Nephron (organoid): ENCODE measurements at regions not wholly inside any gene's neighbourhood (a gene's known extent, or its start where the extent isn't known, plus 50 kb on each side); places are given as distances from the start of the nearest gene placed in this dataset.

Experiments
- H3K27ac Mint-ChIP-seq, 3 experiments: 2 replicates each; pipeline ENCODE4 v1.8.0; 2020; ENCODE audit warnings: mixed read lengths in 3 of 3, mild to moderate bottlenecking in 2 of 3, moderate library complexity in 1 of 3
- H3K27me3 Mint-ChIP-seq: 2 replicates; pipeline ENCODE4 v1.8.0; 2021; ENCODE audit warnings: low read depth, mild to moderate bottlenecking, moderate library complexity, mixed read lengths
- H3K36me3 Mint-ChIP-seq: 2 replicates; pipeline ENCODE4 v1.8.0; 2020; ENCODE audit warnings: low read depth, mixed read lengths
- H3K4me1 Mint-ChIP-seq: 2 replicates; pipeline ENCODE4 v1.8.0; 2020; ENCODE audit warnings: mixed read lengths
- H3K4me3 Mint-ChIP-seq, 3 experiments: 2 replicates each; pipeline ENCODE4 v1.8.0; 2020; ENCODE audit warnings: mild to moderate bottlenecking in 3 of 3, mixed read lengths in 3 of 3, moderate library complexity in 2 of 3
- H3K9me3 Mint-ChIP-seq: 2 replicates; pipeline ENCODE4 v1.8.0; 2020; ENCODE audit warnings: mixed read lengths
- CTCF ChIP-seq, 3 experiments: fragments of 200-600 bp; sonication (generic); IDR thresholded peaks; one replicate each; pipeline ENCODE4 v1.5.0; 2021; ENCODE audit warnings: antibody characterized with exemption in 3 of 3; ENCODE audit not compliant: unreplicated experiment in 3 of 3

GRCh38 chr13:64052521-64052920 lies 2636.9 kb upstream of the PCDH20 start:
- H3K27me3 Mint-ChIP-seq: no peaks in the 10 kb centered on the region
- no peak overlapping the region for H3K27ac Mint-ChIP-seq
- peaks cover 8% of the 10 kb centered on the region for H3K9me3 Mint-ChIP-seq
- H3K4me3 Mint-ChIP-seq: no peak overlapping the region
- no peak for TF ChIP-seq CTCF (IDR thresholded peaks at IDR 0.05; ENCODE audit: unreplicated experiment in 3 of 3)
- no peaks in the 10 kb centered on the region for H3K36me3 Mint-ChIP-seq
- H3K4me1 Mint-ChIP-seq: no peaks in the 10 kb centered on the region

- Mint-ChIP-seq H3K4me1 (no peaks in the 10 kb centered on the region), H3K9me3 (peaks cover 8% of the 10 kb centered on the region)
- TF ChIP-seq CTCF (IDR thresholded peaks at IDR 0.05; ENCODE audit: unreplicated experiment in 3 of 3): no peak
Measured at GRCh38 chr13:64051278-64051677, 2635.6 kb upstream of the PCDH20 start.

GRCh38 chr13:64041296-64041695 lies 2625.6 kb upstream of the PCDH20 start:
- Mint-ChIP-seq H3K36me3 (no peaks in the 10 kb centered on the region), H3K9me3 (no peaks in the 10 kb centered on the region), H3K27ac (no peak overlapping the region), H3K27me3 (no peaks in the 10 kb centered on the region), H3K4me3 (no peak overlapping the region), H3K4me1 (no peaks in the 10 kb centered on the region)
- TF ChIP-seq CTCF (IDR thresholded peaks at IDR 0.05; ENCODE audit: unreplicated experiment in 3 of 3): no peak

More at GRCh38 chr13:64051278-64051677, 2635.6 kb upstream of the PCDH20 start:
- no peak overlapping the region for H3K27ac Mint-ChIP-seq
- no peak overlapping the region for H3K4me3 Mint-ChIP-seq
- H3K27me3 Mint-ChIP-seq: no peaks in the 10 kb centered on the region
- H3K36me3 Mint-ChIP-seq: no peaks in the 10 kb centered on the region

- Mint-ChIP-seq H3K4me1 (no peaks in the 10 kb centered on the region), H3K9me3 (no peaks in the 10 kb centered on the region), H3K27ac (peak overlapping the region in 2 of 3 experiments; percentile 65 to 89), H3K36me3 (no peaks in the 10 kb centered on the region), H3K27me3 (no peaks in the 10 kb centered on the region), H3K4me3 (no peak overlapping the region)
- no peak for TF ChIP-seq CTCF (IDR thresholded peaks at IDR 0.05; ENCODE audit: unreplicated experiment in 3 of 3)
Measured at GRCh38 chr13:64033921-64034320, 2618.3 kb upstream of the PCDH20 start.

- TF ChIP-seq CTCF (IDR thresholded peaks at IDR 0.05; ENCODE audit: unreplicated experiment in 3 of 3): no peak
- no peak overlapping the region for H3K27ac Mint-ChIP-seq
- H3K4me3 Mint-ChIP-seq: no peak overlapping the region
- no peaks in the 10 kb centered on the region for H3K36me3 Mint-ChIP-seq
- H3K27me3 Mint-ChIP-seq: no peaks in the 10 kb centered on the region
- no peaks in the 10 kb centered on the region for H3K4me1 Mint-ChIP-seq
- no peaks in the 10 kb centered on the region for H3K9me3 Mint-ChIP-seq
Measured at GRCh38 chr13:64029343-64030093, 2613.9 kb upstream of the PCDH20 start.

- Mint-ChIP-seq H3K9me3 (no peaks in the 10 kb centered on the region), H3K36me3 (no peaks in the 10 kb centered on the region), H3K27ac (no peak overlapping the region), H3K27me3 (no peaks in the 10 kb centered on the region), H3K4me1 (no peaks in the 10 kb centered on the region), H3K4me3 (no peak overlapping the region)
- TF ChIP-seq CTCF (IDR thresholded peaks at IDR 0.05; ENCODE audit: unreplicated experiment in 3 of 3): no peak
Measured at GRCh38 chr13:64028551-64028950, 2612.9 kb upstream of the PCDH20 start.
